ENCODE measurements at regions not wholly inside any gene's neighbourhood (a gene's known extent, or its start where the extent isn't known, plus 50 kb on each side); places are given as distances from the start of the nearest gene placed in this dataset.
"Not testable (repeated sequence)": the region's sequence is repeated elsewhere in the genome, so short reads cannot be mapped to it uniquely, and the experiment has no call there.

DNA sequence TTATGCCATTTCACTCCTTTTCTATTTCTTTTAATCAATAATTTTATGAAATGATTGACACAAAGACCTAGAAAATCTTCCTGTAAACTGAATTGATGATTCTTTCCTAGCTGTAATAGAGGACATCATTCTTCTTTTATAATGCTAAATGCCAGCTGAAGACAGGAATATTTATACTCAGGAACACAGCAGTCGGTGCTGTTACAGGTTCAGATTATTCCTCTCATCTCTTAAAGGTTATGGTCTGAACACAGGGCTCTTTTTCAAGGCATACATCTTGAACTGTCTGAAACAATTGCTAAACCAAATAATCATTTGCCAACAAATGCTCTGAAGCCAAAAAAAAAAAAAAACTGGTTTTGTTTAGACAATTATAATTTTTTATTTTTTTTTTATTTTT is 305.0 kb upstream of the MMADHC start:
- DNase-seq = no peak

DNA sequence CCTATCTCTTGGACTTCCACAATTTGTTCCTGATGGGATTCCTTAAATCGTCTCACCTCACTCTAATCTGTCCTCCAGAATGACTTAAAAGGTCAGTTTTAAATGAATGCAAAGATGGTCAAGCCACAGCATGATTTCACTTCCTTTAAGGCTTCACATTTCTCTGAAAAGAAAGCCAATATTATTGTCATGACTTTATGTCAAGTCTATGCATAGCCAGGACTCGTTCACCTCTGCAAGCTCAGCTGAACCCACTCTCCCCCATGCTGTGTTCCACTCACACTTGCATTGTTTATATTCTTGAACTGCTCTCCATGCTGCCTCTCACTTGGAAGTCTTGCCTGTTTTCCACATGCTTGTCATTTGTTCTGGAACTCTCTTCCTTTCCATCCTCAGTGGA is 298.4 kb upstream of the MMADHC start:
- DNase-seq = no peak

DNA sequence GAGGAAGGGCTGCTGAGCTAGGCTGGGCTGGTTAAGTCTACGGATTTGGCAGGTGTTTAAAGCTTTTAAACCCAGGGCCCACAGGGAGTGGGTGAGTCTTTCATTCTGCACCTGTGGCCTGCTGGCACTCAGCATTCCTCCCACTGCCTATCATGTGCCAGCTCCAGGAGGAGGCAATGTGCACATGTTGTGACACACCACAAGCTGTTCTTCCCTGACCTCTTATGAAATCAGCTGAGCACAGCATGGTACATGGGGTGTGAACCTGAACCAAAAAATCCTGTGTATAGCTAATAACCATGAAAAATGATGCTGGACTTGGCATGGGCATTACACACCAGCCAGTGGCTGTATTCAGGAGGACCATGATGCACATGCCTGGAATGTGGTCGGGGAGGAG is 297.9 kb upstream of the MMADHC start:
- no peak for DNase-seq

DNA sequence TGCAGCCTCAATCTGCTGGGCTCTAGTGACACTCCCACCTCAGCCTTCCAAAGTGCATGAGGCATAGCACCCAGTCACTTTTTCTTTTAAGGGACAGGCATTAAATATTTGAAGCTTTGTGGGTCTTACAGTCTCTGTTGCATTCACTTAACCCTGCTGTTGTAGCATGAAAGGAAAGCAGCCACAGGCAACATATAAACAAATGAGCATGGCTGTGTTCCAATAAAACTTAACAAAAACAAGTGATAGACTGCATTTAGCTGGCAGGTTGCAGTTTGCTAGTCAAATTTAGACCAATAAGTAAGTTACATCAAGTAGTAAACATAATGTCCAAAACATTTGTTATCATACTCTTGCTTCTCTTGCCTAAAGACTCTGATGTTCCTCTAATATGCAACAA is 297.3 kb upstream of the MMADHC start:
- DNase-seq = no peak

DNA sequence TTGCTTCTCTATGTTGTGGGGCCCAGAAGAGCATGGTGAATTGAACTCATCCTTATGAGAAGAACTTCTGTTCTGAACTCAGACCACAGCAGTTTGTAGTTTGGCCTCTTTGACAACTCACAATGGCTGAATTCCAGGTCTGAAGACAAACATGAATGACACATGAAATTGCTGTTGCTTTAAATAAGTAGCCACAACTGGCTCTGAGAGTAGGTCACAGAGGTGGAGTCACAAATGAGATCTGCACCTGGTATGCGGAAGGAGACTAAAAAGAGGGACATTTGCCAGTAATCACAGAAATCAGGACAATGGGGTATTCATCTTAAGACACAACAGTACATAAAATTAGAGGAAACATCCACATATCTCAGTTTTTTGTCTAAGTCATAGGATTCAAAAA is 290.3 kb upstream of the MMADHC start:
- DNase-seq = no peak

DNA sequence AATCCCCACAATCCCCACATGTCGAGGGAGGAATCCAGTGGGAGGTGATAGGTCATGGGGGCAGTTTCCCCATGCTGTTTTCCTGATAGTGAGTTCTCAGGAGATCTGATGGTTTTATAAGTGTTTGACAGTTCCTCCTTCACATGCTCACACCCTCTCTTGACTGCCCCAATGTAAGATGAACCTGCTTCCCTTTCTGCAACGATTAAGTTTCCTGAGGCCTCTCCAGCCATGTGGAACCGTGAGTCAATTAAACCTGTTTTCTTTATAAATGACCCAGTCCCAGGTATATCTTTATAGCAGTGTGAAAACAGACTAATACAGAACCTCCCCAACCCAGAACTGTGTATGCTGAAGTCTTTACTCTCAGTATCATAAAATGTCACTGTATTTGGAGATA is 289.5 kb upstream of the MMADHC start:
- no peak for DNase-seq

DNA sequence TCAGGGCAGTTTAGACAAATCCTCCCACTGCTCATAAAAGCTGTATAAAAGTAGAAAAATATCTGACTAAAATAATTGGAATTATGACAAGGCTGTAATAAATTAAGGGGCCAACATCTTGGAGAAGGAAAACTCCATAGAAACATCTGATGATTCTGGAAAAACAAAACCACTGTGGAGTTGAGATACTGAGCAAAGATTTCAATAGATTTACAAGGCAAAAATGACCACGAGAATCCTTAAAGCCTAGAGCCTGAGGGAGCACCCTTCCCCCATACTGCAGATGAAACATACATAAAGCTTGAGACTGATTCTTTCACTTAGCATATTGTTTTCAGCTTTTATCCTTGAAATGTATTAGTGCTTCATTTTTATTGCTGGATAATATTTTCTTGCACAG is 286.4 kb upstream of the MMADHC start:
- DNase-seq = no peak

DNA sequence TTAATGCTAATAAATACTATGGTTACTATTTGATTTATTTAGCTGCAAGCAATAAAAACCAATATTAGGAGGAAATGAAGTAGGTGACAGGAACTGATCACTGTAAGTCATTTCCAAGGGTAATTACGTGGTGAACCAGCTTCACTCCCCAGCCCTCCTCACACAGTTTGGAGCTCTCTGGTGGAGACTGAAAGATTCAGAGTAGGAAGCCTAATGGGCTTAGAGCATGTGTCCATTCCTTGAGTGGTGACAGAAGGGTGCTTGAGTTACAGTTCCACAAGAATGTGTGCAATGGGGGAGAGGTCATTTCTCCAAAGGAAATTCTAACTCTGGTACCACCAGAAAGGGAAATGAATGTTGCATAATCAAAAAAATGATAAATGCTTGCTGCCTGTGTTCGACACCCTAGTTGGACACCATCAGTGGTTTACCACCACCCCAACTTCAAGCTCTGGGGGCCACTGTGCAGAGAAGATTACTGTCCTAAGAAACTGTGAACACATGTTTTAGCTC is 285.1 kb upstream of the MMADHC start:
- no peak for DNase-seq

DNA sequence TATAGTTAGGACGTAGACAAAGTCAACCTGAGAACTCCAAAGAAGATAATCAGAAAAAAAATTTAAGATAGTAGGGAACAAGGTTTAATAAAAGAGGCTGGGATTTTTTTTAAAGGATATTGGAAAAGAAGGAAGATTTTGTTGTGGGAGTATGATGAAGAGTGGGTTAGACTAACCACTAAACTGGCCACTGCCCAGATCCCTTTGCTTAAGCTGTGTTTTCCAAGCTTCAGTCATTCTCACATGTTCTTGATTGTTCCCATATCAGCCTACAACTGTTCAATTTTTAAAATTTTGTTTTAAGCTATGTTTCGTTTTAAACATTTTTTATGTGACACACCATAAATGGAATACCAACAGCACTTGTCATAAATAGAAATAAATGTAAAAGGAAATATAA is 284.5 kb upstream of the MMADHC start:
- DNase-seq = no peak

DNA sequence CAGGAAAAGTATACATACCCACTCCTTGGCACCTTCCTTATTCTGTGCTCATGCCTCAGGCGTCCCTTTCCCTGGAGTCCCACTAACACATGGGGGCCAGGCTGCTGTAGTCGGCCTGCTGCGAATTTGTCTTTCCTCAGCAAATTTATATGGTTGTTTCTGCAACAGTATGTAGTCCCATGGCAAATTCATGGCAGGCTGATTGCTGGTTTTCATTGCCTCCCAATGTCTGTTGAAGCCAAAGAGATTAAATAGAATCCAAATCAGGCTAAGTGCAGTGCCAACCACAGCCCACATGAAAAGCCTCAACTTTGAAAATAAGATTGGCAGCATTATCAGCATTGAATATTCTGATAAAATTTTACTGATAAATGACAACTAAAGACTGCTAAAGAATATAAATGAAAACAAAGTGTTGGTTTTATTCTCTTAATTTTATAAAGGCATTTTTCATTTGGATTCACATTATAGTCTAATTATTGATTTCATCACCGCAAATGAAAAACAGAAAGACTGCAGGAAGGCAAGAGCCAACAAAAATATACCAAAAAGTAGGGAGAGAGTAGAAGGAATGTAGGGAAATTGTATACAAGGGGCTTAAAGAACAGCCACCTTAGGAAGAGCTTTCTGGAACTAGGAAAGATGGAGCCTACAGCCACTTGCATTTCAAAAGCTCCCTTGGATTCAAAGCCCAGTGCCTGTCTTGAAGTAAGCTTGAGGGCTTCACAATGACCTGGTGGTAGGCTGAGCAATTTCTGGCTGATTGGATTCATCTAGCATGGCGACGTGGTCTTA is 283.7 kb upstream of the MMADHC start:
- DNase-seq = no peak

DNA sequence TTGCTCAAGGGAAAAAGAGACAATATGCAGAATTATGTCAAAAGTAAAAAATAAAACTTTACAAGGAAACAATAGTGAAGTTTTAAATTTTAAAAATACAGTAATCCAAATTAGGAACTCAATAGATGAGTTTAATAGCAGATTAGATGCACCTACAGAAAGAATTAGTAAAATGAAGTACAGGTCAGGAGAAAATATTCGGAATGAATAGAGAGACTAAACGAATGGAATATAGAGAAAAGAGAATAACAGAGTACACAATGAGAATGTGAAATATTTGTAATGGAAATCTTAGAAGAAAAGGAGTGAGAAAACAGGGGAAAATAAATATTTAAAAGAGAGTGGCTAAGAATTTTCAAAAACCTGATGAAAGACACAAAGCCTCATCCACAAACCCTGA is 275.7 kb upstream of the MMADHC start:
- no peak for DNase-seq

DNA sequence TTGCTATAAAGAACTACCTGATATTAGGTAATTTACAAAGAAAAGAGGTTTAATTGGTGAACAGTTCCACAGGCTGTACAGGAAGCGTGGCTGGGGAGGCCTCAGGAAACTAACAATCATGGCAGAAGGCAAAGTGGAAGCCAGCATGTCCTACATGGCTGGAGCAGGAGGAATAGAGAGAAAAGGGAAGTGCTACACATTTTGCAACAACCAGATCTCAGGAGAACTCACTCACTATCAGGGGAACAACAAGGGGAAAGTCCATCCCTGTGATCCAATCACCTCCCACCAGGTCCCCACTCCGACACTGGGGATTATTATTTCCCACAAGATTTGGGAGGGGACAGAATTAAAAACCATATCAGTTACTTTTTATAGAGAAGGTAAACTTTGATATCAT is 273.5 kb upstream of the MMADHC start:
- no peak for DNase-seq

DNA sequence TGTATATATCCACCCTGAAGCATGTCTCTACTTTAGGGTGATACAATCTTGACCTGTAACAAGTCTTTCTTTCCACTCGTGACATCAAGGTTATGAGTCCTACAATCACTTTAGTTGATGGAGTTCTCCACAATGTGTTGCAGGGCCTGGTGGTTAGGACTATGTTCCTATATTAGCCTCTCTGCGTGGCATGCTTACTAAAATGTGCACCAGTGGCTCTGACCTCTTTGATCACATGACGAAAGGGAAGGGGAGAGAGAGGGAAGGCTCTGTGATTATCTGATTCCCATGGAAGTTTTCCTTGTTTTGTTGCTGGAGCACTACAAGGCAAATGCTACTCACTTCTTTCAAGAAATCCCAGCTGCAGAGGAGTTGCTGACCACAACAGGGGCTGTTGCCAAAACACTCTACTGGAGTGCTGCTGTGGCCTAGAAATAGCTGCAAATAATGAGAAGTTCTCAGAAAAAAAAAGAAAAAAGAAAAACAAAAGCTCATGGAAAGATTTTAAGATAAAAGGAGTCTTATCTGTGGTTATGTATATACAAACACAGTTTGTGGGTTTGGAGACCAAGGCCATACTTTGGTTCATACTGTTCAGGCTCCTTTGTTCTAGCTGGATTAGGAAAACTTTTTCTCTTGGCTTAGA is 272.8 kb upstream of the MMADHC start:
- DNase-seq = no peak

DNA sequence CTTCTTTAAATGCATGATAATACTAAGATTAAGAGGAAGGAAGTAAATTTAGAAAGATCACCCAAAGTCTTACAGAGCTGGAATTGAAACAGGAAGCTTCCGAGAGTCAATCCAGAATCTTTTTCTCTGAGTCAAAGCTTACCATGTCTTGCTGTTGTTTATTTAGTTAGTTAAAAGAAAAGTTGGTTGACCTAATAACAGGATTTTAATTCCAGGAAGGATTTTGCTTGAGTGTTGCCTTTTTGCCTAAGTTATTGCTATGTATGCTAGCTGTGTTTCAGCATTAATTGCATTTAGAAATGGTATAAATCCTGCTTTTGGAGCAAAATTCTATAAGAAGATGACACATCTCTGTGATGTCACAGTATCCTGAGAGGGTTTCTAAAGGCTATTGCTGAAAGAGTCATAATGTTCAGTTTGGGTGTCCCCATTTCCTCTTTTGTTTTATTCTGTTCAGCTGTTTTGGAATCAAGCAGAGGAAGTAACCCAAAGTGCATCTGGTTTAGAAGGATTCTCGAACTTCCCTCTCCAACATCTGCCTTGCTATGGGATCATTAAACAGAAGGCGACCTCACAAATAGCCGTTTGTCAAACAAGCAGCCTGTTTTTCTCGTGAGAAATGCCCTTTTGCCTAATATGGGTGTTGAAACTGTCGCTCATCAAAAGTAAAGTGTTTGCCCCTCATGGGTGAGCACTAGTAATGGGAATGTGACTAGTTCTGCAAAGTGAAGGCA is 271.5 kb upstream of the MMADHC start:
- DNase-seq = no peak

DNA sequence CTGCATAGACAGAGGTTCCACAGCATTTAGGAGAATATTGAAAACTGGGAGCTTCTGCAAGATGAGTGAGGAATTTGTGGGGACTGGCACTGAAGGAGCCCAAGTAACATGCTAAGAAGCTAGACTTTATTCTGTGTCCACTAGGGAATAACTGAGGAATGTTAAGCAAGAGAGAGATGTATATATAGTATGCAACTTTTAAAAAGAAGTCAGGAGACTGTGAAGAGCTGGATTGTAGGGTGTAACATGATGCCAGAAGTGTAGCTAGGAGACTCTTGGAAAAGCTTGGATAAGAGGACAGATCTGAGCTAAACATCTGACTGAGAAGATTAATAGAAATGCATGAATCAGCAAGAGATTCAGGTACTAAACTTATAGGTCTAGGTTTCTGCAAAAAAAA is 270.6 kb upstream of the MMADHC start:
- DNase-seq = no peak

DNA sequence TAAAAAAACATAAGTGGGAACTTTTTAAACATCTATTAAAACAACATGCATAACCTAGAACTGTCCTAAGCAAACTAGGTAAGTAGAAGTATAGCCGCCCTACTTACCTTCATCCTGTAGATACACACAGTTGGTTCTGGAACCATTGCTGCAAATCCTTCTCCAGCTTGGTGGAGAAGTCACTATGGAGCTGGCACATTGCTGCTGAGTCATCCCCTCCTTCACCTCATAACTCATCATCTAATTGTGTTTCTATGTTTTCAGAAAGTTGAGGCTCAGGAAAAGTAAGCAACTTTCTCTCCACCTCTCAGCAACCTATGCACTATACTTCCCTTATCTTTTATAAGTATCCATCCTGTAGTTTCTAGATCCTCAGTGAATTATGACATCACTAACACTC is 269.8 kb upstream of the MMADHC start:
- no peak for DNase-seq

DNA sequence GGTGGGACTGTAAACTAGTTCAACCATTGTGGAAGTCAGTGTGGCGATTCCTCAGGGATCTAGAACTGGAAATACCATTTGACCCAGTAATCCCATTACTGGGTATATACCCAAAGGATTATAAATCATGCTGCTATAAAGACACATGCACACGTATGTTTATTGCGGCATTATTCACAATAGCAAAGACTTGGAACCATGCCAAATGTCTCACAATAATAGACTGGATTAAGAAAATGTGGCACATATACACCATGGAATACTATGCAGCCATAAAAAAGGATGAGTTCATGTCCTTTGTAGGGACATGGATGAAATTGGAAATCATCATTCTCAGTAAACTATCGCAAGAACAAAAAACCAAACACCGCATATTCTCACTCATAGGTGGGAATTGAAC is 268.3 kb upstream of the MMADHC start:
- DNase-seq = not testable (repeated sequence)

DNA sequence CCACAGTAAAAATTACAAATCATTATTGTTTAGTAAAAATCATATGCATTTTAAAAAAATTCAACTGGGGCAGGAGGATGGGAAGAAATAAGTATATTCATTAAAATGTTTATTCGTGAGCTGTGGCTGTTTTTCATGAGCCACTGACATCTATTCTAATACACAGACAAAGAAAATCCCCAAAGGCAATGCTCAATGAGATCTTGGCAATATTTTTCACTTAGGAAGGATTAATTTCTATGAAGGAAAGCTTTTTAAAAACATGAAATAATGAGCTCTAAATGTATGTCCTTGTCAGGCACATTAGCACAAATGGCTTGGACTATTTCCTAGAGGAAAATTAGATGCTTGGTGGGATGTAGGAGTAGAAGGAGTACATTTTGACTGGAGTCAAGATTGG is 262.0 kb upstream of the MMADHC start:
- DNase-seq = no peak

DNA sequence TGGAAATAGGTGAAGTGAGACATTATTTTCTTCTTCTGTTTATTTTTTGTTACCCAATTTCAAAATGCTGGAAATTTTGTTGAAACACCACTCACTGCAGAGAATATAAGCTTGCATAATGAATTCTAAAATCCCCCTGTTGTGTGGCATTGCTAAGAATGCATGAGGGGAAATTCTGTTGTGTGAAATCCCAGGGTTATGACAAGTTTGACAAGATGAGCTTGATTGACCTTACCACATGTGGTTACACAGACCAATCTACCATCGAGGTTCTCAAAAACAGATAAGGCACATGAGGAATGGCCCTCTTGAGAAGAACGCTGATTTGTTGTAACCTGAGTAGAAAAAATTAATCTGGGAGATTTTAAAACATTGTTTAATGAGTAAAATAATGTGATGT is 261.6 kb upstream of the MMADHC start:
- no peak for DNase-seq

DNA sequence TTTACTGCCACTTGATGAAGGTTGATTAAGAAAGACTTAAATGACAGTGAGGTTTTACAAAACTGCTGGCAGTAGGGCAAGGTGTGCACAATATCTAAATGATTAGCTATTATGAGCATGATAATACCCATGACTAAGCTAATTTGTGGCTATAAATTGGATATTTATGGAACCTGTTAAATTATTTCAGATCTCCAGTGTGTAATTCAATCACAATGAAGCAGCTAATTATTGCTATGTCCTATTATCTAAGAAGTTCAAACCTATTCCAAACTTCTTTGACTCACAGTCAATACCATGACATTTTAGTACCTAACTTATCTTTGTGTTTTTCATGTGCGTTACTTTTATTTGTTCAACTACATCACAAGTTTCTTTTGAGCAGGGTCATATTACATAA is 253.8 kb upstream of the MMADHC start:
- DNase-seq = no peak

DNA sequence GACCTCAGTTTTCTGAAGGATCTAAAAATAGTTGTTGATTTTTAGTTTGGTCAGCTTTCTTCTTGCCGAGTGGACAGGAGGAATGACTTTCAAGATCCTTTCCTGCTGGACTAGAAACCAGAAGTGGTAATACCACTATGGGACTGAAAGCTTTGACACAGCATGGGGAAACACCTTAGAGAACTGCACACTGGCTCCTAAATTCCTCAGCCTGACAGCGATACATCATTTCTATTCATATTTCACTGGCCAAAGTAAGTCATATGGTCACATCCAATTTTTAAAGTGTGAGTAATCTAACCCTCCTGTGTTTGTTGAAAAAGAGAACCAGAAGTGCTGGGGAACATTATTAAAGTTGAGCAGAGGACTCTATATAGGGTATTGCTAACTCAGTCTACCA is 244.7 kb upstream of the MMADHC start:
- DNase-seq = no peak

DNA sequence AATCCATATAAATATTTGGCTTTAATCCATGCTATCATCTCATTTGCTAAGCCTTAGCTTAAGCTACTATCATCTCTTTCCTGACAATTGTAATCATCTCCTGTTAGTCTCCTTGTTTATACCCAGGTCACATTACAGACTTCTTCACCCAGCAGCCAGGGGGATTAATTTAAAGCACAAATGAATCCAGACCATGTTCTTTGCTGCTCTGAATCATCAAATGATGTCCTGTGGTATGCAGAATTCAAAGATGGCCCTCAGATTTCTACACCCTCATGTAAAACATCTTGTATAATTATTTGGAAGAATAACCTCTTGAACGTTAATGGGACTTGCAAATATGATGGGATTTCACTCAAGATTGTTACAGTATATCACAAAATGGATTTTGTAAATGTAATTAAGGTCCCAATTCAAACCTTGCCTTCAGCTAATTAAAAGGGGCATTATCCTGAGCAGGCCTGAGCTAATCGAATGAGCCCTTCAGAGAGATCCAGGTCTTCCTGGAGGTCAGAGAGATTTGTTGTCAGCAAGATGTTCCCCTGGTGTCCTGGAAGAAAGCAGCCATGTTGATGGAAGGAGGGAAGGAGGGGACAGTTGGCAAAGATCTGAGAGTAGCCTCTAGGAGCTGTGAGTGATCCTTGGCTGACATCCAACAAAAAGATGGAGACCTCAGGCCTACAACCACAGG is 241.1 kb upstream of the MMADHC start:
- no peak for DNase-seq

DNA sequence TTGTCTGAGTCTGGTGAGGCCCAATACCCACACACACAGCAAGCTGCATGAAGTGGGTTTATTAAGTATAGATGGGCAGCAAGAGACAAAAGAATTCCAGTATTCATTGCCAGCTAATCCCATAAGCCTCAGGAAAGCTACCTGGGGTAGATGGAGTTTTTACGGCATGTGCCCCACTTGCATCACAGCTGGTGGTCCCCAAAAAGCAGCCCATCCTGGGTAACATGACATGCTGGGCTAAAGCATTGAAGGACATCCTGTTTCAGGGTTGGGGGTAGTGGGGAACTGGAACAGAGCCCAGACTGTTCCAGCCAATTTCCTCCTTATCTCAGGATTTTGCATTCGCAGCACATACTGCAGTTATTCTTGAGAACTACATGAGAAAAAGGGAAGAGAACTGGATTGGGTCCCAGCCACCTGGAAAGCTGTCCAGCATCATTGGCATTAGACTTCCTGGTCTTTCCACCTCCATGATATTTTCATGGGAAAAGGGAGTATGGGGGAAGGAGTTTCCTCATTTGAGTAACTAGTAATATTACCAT is 240.1 kb upstream of the MMADHC start:
- no peak for DNase-seq

Measured in GOT3 (cell line).